Right lung (tissue), 2 donors: ENCODE measurements at regions not wholly inside any gene's neighbourhood (a gene's known extent, or its start where the extent isn't known, plus 50 kb on each side); places are given as distances from the start of the nearest gene placed in this dataset.

Experiments
- DNase-seq, 2 donors: peaks; one replicate each; pipeline ENCODE4 v3.0.0-alpha.2; 2013

DNA sequence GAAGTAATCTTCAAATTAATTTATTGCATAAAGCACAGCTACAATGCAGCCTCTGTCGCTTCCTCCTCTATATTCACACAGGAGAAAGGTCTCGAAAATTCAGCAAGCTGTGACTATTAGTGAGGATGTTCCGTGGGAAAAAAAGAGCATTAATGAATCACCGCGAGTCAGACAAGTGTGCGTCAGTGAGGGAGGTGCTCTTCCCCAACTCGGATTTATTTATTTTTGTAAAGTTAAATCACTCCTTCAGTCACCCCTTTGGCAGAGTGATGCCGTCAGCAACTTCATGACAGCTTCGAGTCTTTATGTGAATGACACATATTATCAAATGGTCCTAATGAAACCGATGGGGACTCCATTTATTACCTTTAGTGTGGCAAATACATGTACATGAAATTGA lies 648.9 kb upstream of the SALL3 start:
- DNase-seq: no peak

GRCh38 chr18:78352910-78353309 lies 626.7 kb upstream of the SALL3 start:
- no peak for DNase-seq

DNA sequence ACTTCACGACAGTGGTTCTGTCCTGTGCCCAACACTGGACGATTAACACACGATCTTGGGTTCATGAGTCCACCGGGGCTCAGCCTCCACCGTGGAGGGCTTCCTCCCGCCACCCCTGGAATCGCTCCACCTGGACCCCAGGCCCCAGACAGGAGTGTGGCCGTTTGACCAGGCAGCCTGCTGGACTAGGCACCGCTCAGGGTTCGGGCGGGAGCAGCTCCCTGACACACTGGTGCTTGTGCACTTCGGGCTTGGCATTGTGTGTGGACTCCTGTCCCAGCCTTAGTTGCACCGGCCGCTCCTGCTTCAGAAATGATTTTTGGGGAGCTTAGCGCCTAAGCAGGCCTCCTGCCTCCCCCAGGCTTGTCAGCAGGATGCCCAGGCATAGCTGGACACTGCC lies 617.4 kb upstream of the SALL3 start:
- DNase-seq: no peak

DNA sequence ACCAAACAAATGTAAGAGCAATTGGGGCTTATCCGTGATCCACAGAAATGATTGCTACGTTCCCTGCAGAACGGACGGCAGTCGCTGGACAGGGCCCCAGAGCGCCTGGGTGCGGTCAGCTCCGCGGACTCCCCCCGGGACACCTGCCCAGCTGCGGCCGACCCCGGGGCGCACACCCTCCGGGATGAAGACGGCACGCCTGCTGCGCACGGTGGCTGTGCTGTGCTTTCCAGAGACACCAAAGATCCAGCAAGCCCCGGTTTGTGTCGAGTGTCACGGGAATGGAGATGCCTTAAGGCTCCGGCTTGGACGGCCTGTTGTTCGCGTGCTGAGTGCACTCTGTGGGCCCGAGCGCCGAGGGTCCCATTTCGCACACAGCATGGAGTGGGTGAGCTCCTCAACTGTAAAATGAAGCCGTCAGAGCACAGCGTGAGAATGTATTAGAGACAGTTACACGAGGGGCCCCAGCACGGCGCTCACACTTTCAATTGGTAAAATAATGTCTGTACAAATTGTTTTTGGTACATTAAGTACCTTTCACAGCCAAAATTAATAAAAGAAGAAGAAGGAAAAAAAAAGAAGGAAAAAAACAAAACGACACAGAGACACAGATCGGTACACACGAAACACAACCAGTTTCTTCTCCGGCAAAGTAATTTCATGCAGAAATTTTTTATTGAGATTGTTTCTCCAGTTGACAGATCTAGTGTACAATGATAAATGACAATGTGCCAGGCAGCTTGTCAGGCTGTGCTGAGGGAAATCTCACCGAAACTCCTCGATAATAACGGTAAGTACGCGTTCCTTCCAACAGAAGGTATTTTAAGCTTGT lies 615.8 kb upstream of the SALL3 start:
- no peak for DNase-seq

DNA sequence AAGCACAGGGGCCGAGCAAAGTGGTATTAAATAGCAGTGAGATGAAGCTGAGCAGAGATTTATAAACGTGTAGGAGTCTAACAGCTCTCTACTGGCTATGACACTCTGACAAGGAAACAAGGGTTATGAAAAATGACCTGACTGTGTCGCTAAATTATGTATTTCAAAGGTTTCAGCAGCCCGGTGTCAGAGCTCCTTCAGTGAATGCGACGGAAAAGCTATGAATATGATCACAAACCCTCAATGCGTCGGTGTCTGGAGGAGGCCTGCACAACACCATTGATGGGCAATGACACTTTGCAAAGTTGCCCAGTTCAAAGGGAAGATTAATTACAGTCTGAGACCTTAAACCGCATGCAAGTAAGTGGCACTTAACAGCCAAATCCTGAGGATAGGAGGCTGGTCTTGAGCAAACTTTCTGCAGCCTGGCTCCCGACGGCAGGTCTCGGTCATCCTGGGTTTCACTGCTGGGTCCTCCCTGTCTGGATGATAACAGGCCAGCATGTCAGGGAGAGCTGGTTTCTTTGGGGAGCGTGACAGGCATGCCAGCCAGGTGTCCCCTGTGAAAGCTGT lies 615.1 kb upstream of the SALL3 start:
- DNase-seq: no peak

GRCh38 chr18:78367996-78368395 lies 611.6 kb upstream of the SALL3 start:
- peak; percentile 75 to 84 for DNase-seq

DNA sequence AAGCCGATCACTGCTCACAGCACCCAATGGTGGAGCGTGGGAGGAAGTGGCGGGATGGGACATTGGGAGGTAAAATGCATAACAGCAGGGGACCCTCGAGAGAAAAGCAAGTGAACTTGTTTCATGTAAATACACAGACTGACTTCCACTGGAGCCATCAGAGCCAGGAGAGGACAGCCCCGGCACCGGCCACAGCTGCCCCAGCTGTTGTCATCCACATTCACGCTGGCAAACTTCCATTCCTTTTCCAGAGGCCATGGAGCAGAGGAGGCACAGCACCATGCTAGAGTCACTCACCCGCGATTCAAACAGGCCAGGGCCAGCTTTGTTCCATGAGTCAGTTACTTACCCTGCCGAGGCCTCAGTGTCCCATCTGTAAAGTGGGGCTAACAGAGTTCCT lies 610.9 kb upstream of the SALL3 start:
- no peak for DNase-seq

- no peak for DNase-seq
These were observed 603.6 kb upstream of the SALL3 start for GRCh38 chr18:78376046-78376445.

DNA sequence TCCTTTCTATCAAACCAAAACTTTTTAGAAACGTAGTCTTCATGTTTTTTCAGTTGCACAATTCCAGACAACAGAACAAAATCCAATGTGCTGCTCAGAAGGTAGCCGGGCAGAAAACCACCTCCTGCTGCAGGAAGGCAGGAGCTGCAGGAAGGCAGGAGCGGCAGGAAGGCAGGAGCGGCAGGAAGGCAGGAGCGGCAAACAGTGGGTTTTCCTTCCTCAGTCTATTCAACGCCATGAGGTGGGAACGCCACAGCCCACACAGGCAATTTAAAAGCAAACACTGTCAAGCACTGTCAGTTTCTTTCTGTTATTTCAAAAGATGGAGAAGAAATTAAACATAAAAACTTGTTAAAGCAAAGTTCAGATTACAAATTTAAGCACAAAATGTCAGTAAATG lies 601.2 kb upstream of the SALL3 start:
- no peak for DNase-seq

DNA sequence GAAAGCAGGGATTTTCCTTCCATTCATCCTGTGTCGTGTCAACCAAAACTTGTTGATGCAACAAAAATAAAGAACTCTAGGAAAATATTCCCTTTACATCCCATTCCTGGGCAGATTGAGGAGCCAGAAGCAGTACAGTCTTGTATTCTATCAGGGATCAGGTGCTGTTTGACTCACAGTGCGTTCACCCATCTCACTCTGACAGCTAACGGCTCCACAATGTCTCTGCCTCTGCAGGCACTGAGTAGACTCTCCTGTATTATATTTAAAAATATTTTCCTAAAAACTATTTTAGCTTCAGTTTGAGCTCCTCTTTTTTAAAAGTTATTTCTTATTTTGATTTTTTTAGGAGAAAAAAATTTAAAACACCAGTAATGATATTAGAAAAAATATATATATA lies 600.6 kb upstream of the SALL3 start:
- no peak for DNase-seq

DNA sequence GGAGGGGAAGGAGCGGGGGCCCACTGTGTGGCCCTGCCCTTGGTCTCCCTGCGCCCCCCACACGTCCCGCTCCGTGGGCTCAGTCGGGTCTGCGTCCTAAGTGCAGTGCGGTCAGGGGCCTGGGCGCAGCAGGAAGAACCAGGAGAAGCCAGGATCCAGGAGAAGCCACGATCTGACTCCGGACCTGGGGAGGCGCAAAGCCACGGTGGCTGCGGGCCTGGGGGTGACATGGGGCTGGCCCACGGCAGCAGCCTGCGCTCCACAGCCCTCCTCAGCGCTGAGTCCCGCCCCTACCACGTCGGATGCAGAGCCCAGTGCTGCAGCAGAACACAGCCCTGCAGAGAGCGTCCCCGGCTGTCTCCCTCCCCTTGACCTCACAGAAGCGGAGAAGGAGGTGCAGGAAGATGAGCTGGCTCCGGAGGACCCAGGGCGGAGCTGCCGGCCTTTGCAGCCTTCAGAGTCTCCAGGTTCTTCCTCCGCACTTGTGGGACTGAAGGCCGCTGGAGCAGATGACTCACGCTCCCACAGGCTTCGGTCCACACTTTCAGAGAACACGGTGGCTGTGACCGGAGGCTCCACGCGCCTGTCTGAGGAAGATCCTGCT lies 589.2 kb upstream of the SALL3 start:
- DNase-seq: no peak

DNA sequence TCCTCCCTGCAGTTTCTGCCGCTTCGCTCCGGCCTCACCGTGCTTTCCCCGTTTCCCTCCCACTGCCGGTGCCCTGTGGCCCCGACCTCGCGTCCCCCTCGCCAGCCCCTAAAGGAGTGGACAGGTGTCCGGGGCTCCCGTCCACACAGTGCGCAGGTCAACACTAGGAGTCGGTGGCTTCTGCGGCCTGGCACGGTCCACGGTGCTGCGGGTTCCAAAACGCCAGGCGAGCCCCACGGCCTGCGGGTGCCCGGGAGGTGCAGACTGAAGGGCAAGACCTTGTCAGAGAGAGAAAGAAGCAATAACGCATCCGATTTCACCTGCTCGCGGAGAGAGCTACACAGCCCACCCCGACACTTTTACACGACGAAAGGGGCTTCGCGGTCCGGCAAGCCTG lies 588.7 kb upstream of the SALL3 start:
- no peak for DNase-seq

DNA sequence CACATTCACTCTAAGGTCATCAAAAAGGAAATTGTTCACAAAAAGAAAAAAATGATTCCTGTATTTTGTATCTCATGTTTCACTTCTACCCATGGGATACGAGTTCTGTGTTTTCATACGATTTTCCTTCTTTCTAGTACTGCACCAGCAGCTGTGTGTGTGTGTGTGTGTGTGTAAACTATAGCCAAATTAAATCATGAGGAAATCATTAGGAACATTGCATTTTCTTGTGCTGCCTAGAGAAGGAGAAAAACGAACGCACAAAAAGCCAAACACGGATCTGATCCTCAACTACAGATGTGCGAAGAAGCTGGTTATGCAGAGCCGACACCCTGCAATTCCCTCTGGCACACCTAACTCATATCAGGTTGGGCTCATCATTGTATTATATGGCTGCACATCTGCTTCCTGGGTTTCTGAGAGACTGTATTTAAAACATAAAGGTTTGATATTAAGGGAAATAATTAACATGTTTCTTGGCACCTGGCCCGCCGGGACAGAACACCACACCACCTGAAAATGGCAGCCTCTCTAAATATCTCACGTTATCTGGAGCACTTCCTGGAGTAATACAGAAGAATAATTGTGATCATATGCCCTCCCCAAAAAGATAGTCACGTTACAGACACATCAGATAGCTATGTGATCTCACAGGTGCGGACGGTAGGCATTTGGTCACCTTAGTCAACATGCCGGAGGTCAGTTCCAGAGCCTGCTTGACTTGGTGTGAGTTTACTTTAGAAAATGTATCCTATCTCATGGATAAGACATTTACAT lies 586.3 kb upstream of the SALL3 start:
- DNase-seq: no peak

- DNase-seq: no peak
These were observed 583.5 kb upstream of the SALL3 start for GRCh38 chr18:78396077-78396476.

DNA sequence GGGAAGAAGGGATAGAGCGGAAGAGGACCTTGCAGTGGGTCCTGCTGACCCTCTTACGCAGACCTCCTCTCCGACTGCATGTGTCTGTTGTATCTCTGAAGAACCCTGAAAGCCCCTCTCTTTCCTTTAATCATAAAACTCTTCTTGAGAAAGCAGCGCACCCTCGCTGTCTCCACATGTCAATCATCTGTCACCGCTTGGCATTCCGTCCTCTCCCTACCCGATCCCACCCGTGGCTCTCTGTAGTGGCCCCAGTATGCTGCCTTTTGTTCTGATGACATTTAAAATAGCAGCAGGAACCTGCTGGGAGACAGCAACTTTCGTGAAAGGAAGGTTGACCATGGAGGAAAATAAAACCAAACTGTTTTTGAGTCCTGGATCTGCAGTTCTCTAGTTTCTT lies 582.9 kb upstream of the SALL3 start:
- DNase-seq: no peak

- no peak for DNase-seq
These were observed 579.6 kb upstream of the SALL3 start for GRCh38 chr18:78399992-78400503.

- no peak for DNase-seq
These were observed 577.2 kb upstream of the SALL3 start for GRCh38 chr18:78402440-78402839.

- DNase-seq: no peak
These were observed 576.7 kb upstream of the SALL3 start for GRCh38 chr18:78402966-78403365.

GRCh38 chr18:78403371-78403770 lies 576.2 kb upstream of the SALL3 start:
- no peak for DNase-seq

DNA sequence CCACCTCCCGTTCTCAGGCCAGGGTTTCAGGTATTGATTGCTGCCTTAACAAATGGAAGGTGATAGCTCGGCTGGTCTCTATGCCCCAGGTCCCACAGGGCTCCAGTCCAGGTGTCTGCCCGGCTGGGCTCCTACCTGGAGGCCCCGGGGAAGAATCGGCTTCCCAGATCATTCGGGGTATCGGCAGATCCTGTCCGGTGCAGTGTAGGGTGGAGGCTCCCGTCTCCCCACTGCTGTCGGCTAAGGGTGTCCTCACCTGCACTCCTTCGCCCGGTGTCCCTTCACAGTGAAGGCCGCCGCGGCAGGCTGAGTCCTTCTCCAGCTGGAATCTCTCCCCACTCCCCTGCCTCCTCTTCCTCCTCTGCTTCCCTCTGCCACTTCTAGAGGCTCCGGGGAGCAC lies 573.9 kb upstream of the SALL3 start:
- DNase-seq: no peak

GRCh38 chr18:78406743-78407465 lies 572.7 kb upstream of the SALL3 start:
- DNase-seq: no peak

DNA sequence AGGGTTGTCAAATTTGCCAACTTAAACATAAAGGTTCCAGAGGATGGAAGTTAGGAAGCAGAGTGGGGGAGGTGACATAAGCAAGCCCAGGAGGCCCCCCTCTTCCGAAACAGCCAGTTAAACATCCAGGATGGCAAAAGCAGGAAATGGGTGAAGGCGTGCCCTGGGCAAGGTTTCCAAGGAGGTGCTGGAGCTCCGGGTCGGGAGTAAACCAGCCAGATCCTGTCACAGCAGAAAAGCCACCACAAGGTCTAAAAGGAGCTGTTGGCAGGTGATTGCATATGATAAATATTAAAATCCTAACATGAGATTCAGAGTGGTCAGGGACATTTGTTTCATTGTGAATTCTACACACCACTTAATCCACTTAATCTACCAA lies 572.2 kb upstream of the SALL3 start:
- no peak for DNase-seq
